ENCODE measurements at regions not wholly inside any gene's neighbourhood (a gene's known extent, or its start where the extent isn't known, plus 50 kb on each side); places are given as distances from the start of the nearest gene placed in this dataset.

DNA sequence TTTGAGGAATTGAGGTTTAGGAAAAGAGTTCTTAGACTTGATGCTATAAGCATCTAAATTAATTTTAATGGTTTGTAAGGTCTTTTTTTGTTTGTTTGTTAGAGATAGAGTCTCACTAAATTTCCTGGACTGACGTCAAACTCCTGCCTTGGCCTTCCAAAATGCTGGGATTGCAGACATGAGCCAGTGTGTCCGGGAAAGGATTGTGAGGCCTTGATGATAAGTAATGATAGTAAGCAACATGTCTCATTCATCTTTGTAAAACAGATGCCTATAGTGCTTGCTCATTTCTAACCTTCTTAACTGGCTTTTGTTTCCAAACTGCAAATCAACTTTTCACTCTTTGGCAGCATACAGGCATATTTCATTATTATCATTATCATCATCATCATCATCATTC is 176.0 kb upstream of the KCND2 start:
- Histone ChIP-seq H3K36me3 (no peaks in the 10 kb centered on the region), H3K4me1 (no peaks in the 10 kb centered on the region), H3K9me3 (no peaks in the 10 kb centered on the region), H3K27me3 (no peaks in the 10 kb centered on the region), H3K4me3 (no peak overlapping the region), H3K27ac (no peak overlapping the region)
- DNase-seq (no peak), ATAC-seq (no peak)
- WGBS, 2 donors = 58 to 59% methylated on average over 2 of the region's 2 CpGs
- TF ChIP-seq CTCF (IDR thresholded peaks at IDR 0.05) = no peak
- intact Hi-C loops (cut with DNase I) = no loop called here

DNA sequence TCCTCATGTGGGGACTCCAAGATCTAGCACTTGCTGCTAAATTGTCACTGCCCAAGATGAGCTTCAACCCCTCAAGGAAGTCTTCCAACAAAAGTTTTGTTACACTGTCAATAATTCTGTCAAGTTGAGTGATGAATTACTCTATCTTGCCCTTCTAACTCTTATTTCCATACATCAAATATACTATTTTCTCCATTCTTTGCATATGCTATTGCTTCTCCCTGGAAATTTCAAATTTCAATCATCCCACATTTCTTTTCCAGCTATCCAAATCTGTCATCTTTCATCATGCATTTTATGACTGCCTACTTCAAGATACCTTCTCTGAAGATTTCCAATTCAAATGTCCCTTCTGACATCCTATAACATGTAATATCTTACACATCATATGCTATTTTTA is 175.2 kb upstream of the KCND2 start:
- Histone ChIP-seq H3K4me3 (no peak overlapping the region), H3K27me3 (no peaks in the 10 kb centered on the region), H3K36me3 (no peaks in the 10 kb centered on the region), H3K27ac (no peak overlapping the region), H3K4me1 (no peaks in the 10 kb centered on the region), H3K9me3 (no peaks in the 10 kb centered on the region)
- intact Hi-C loops (cut with DNase I) = no loop called here
- no peak for TF ChIP-seq CTCF (IDR thresholded peaks at IDR 0.05)
- DNase-seq (no peak), ATAC-seq (no peak)

GRCh38 chr7:120108376-120108775 is 164.6 kb upstream of the KCND2 start:
- peaks cover 0 to 38% (median 13%) of the 10 kb centered on the region in 11 donors for H3K9me3 ChIP-seq
- no peak overlapping the region for H3K27ac ChIP-seq
- no peaks in the 10 kb centered on the region for H3K27me3 ChIP-seq
- DNase-seq (no peak), ATAC-seq (no peak)
- TF ChIP-seq CTCF (IDR thresholded peaks at IDR 0.05) = no peak
- no peaks in the 10 kb centered on the region for H3K4me1 ChIP-seq
- intact Hi-C loops (cut with DNase I) = no loop called here
- H3K4me3 ChIP-seq = no peak overlapping the region
- H3K36me3 ChIP-seq = no peaks in the 10 kb centered on the region

DNA sequence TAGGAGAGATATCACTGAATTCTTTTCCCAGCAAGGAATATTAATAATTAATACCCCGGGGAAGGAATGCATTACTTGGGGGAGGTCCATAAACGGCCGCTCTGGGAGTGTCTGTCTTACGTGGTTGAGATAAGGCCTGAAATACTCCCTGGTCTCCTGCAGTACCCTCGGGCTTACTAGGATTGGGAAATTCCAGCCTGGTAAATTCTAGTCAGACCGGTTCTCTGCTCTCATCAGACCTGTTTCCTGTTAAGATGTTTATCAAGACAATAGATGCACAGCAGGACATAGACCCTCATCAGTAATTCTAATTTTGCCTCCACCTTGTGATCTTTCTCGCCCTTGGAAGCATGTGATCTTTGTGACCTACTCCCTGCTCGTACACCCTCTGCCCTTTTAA is 162.8 kb upstream of the KCND2 start:
- Histone ChIP-seq H3K27ac (no peak overlapping the region), H3K4me3 (no peak overlapping the region), H3K4me1 (no peaks in the 10 kb centered on the region), H3K27me3 (no peaks in the 10 kb centered on the region), H3K36me3 (no peaks in the 10 kb centered on the region), H3K9me3 (peaks cover 0 to 41% (median 13%) of the 10 kb centered on the region in 11 donors)
- TF ChIP-seq CTCF (IDR thresholded peaks at IDR 0.05) = no peak
- DNase-seq (no peak), ATAC-seq (no peak)
- 64 to 74% methylated on average over 8 of the region's 8 CpGs for WGBS, 2 donors
- intact Hi-C loops (cut with DNase I) = no loop called here

DNA sequence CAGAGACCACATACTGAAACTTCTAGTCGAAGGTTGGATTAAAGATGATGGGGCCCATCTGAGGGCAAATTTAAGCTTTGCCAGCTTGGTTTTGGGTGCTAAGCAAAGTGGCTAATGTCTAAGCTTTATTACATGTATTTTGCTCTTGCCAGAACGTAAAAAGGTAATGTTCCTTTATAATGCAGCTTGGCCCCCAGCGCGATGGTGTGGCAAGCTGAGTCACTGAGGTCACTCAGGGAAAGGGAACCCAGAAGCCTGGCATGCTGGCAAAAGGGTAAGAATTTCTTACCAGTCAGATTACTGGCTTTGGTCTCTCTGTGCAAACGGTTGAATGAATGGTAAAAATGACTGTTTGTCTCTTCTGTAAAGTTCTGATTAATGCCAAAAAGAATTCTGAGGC is 158.3 kb upstream of the KCND2 start:
- H3K4me3 ChIP-seq = no peak overlapping the region
- WGBS, 2 donors = 73 to 80% methylated on average over 5 of the region's 5 CpGs
- intact Hi-C loops (cut with DNase I) = no loop called here

More for the DNA sequence above, 158.3 kb upstream of the KCND2 start:
- no peak for TF ChIP-seq CTCF (IDR thresholded peaks at IDR 0.05)
- H3K9me3 ChIP-seq = peaks cover 0 to 52% (median 11%) of the 10 kb centered on the region in 11 donors
- ATAC-seq (no peak), DNase-seq (no peak)
- no peak overlapping the region for H3K27ac ChIP-seq
- H3K36me3 ChIP-seq = no peaks in the 10 kb centered on the region
- H3K4me1 ChIP-seq = no peaks in the 10 kb centered on the region
- no peaks in the 10 kb centered on the region for H3K27me3 ChIP-seq

Data from heart right ventricle (tissue), 16 donors.